HEK293 (cell line): ENCODE measurements at regions not wholly inside any gene's neighbourhood (a gene's known extent, or its start where the extent isn't known, plus 50 kb on each side); places are given as distances from the start of the nearest gene placed in this dataset.

ENCODE experiments used
- CTCF ChIA-PET: fragments of 350-600 bp; formaldehyde crosslinking; extraction: SDS; loops from one replicate; lab custom pipeline; 2021; ENCODE audit warnings: antibody characterized with exemption; lab: Yijun Ruan, JAX
- POLR2A ChIA-PET: fragments of 300-600 bp; formaldehyde crosslinking; extraction: SDS; loops from one replicate; lab custom pipeline; 2020; ENCODE audit warnings: antibody characterized with exemption, inconsistent platforms; lab: Yijun Ruan, JAX
- H3K27ac ChIP-seq: fragments of 200-500 bp; sonication (Bioruptor generic); 2 replicates; pipeline ENCODE4 v1.5.1; 2014; ENCODE audit warnings: low read depth, low read length, control low read depth, inconsistent platforms; ENCODE audit errors: extremely low read depth
- H3K36me3 ChIP-seq, 2 experiments: fragments of 200-500 bp in 1 of 2; sonication (Bioruptor generic) in 1 of 2; 1 replicate in 1 of 2; 2 replicates in 1 of 2; pipeline ENCODE4 v1.5.1; 2014 to 2017; ENCODE audit warnings: inconsistent platforms in 2 of 2, low read length in 2 of 2; ENCODE audit not compliant: control insufficient read depth in 2 of 2, insufficient read depth in 1 of 2
- H3K4me1 ChIP-seq: fragments of 200-500 bp; sonication (Bioruptor generic); 2 replicates; pipeline ENCODE4 v1.5.1; 2014; ENCODE audit warnings: mild to moderate bottlenecking, low read length, inconsistent platforms; ENCODE audit not compliant: control insufficient read depth, insufficient read depth
- H3K4me3 ChIP-seq: 2 replicates; pipeline ENCODE4 v1.5.1; 2011; ENCODE audit warnings: low read depth, mild to moderate bottlenecking, control low read depth, low read length, moderate library complexity
- H3K9me3 ChIP-seq: fragments of 200-500 bp; sonication (Bioruptor generic); 2 replicates; pipeline ENCODE4 v1.5.1; 2014; ENCODE audit warnings: low read depth, low read length, inconsistent platforms; ENCODE audit not compliant: control insufficient read depth, insufficient read depth
- KLF9 ChIP-seq: fragments of 450-650 bp; formaldehyde crosslinking; IDR thresholded peaks from 2 replicates; pipeline ENCODE4 v1.5.1; 2016; ENCODE audit warnings: missing biosample characterization, missing genetic modification characterization, low read depth
- PRDM10 ChIP-seq: fragments of 450-650 bp; formaldehyde crosslinking; IDR thresholded peaks from 2 replicates; pipeline ENCODE4 v1.5.1; 2016; ENCODE audit warnings: missing biosample characterization, missing genetic modification characterization
- YY2 ChIP-seq: fragments of 450-650 bp; formaldehyde crosslinking; IDR thresholded peaks from 2 replicates; pipeline ENCODE4 v1.5.1; 2016; ENCODE audit warnings: missing biosample characterization, missing genetic modification characterization
- ZNF146 ChIP-seq: fragments of 450-650 bp; formaldehyde crosslinking; IDR thresholded peaks from 2 replicates; pipeline ENCODE4 v1.5.1; 2016; ENCODE audit warnings: missing biosample characterization, missing genetic modification characterization
- ZNF248 ChIP-seq: fragments of 450-650 bp; formaldehyde crosslinking; IDR thresholded peaks from 2 replicates; pipeline ENCODE4 v1.5.1; 2017; ENCODE audit warnings: missing biosample characterization, missing genetic modification characterization
- ZNF37A ChIP-seq: fragments of 450-650 bp; IDR thresholded peaks from 2 replicates; pipeline ENCODE4 v1.5.1; 2018; ENCODE audit warnings: missing biosample characterization, missing genetic modification characterization
- ZNF521 ChIP-seq: fragments of 450-650 bp; formaldehyde crosslinking; IDR thresholded peaks from 2 replicates; pipeline ENCODE4 v1.5.1; 2017; ENCODE audit warnings: missing biosample characterization, mild to moderate bottlenecking, missing genetic modification characterization
- ZNF555 ChIP-seq: fragments of 450-650 bp; formaldehyde crosslinking; conservative IDR thresholded peaks from 2 replicates; pipeline ENCODE4 v1.5.1; 2017; ENCODE audit warnings: missing biosample characterization, mild to moderate bottlenecking, missing genetic modification characterization, inconsistent platforms
- ZSCAN4 ChIP-seq: fragments of 450-650 bp; formaldehyde crosslinking; IDR thresholded peaks from 2 replicates; pipeline ENCODE4 v1.5.1; 2017; ENCODE audit warnings: missing biosample characterization, missing genetic modification characterization
- ZXDB ChIP-seq: fragments of 450-650 bp; formaldehyde crosslinking; IDR thresholded peaks from 2 replicates; pipeline ENCODE4 v1.5.1; 2016; ENCODE audit warnings: missing biosample characterization, missing genetic modification characterization
- TF ChIP-seq, protein P1 (sequence below): fragments of 450-650 bp; formaldehyde crosslinking; IDR thresholded peaks from 2 replicates; pipeline ENCODE4 v1.5.1; 2016; ENCODE audit warnings: missing biosample characterization, missing genetic modification characterization, borderline replicate concordance
- TF ChIP-seq, protein P2 (sequence below): fragments of 450-650 bp; formaldehyde crosslinking; IDR thresholded peaks from 2 replicates; pipeline ENCODE4 v1.5.1; 2016; ENCODE audit warnings: missing biosample characterization, missing genetic modification characterization

DNA sequence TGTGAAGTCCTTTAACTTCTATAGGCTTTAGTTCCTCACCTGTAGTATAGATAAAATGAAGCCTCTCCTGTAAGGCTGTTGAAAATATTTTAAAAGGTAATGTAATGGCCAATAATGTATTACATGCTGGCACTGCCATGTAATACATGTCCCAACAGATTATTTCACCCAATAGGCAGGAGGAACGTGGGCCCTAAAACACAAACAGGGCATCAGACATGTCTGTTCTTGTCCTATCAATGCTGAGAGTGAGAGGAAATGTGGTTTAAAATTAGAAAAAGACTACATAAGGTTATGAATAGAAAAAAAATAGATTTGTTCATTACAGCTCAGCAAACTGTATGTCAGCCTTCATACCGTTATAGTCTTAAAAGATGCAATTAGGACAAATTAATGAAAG is 492.7 kb upstream of the DDX18 start (continued):
- TF ChIP-seq, protein P1, sequence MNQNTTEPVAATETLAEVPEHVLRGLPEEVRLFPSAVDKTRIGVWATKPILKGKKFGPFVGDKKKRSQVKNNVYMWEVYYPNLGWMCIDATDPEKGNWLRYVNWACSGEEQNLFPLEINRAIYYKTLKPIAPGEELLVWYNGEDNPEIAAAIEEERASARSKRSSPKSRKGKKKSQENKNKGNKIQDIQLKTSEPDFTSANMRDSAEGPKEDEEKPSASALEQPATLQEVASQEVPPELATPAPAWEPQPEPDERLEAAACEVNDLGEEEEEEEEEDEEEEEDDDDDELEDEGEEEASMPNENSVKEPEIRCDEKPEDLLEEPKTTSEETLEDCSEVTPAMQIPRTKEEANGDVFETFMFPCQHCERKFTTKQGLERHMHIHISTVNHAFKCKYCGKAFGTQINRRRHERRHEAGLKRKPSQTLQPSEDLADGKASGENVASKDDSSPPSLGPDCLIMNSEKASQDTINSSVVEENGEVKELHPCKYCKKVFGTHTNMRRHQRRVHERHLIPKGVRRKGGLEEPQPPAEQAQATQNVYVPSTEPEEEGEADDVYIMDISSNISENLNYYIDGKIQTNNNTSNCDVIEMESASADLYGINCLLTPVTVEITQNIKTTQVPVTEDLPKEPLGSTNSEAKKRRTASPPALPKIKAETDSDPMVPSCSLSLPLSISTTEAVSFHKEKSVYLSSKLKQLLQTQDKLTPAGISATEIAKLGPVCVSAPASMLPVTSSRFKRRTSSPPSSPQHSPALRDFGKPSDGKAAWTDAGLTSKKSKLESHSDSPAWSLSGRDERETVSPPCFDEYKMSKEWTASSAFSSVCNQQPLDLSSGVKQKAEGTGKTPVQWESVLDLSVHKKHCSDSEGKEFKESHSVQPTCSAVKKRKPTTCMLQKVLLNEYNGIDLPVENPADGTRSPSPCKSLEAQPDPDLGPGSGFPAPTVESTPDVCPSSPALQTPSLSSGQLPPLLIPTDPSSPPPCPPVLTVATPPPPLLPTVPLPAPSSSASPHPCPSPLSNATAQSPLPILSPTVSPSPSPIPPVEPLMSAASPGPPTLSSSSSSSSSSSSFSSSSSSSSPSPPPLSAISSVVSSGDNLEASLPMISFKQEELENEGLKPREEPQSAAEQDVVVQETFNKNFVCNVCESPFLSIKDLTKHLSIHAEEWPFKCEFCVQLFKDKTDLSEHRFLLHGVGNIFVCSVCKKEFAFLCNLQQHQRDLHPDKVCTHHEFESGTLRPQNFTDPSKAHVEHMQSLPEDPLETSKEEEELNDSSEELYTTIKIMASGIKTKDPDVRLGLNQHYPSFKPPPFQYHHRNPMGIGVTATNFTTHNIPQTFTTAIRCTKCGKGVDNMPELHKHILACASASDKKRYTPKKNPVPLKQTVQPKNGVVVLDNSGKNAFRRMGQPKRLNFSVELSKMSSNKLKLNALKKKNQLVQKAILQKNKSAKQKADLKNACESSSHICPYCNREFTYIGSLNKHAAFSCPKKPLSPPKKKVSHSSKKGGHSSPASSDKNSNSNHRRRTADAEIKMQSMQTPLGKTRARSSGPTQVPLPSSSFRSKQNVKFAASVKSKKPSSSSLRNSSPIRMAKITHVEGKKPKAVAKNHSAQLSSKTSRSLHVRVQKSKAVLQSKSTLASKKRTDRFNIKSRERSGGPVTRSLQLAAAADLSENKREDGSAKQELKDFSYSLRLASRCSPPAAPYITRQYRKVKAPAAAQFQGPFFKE (tag by site-specific recombination), result no peak
- TF ChIP-seq YY2 (tag by site-specific recombination), result no peak

DNA sequence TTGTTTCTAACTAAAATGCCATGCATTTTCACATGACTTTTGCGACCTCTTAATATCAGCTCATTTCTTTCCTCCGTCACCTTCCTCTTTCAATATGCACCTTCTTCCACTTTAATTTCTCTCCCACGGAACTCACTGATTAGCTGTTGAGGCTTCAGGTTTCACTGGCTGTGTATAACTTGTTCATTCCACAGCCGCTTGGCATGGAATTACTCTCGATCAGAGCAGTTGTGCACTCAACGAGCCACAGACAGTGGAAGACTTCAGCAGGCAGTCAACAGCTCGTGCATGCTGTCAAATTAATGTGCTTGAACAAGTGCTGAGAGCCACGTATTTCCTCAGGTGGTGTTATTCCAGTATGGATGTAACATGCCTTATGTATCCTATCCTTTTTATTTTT is 491.2 kb upstream of the DDX18 start:
- ChIA-PET POLR2A (no interaction called here), CTCF (no interaction called here)
- Histone ChIP-seq H3K9me3 (no peaks in the 10 kb centered on the region), H3K36me3 (no peaks in the 10 kb centered on the region), H3K27ac (no peak overlapping the region), H3K4me3 (no peak overlapping the region), H3K4me1 (no peaks in the 10 kb centered on the region)
- TF ChIP-seq, protein P2, sequence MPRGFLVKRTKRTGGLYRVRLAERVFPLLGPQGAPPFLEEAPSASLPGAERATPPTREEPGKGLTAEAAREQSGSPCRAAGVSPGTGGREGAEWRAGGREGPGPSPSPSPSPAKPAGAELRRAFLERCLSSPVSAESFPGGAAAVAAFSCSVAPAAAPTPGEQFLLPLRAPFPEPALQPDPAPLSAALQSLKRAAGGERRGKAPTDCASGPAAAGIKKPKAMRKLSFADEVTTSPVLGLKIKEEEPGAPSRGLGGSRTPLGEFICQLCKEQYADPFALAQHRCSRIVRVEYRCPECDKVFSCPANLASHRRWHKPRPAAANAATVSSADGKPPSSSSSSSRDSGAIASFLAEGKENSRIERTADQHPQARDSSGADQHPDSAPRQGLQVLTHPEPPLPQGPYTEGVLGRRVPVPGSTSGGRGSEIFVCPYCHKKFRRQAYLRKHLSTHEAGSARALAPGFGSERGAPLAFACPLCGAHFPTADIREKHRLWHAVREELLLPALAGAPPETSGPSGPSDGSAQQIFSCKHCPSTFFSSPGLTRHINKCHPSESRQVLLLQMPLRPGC, result no peak
- TF ChIP-seq ZNF37A (no peak), ZNF146 (no peak), ZSCAN4 (tag by site-specific recombination) (no peak), ZNF555 (tag by site-specific recombination) (no peak), KLF9 (tag by site-specific recombination) (no peak), ZXDB (tag by site-specific recombination) (no peak), ZNF248 (tag by site-specific recombination) (no peak), ZNF521 (tag by site-specific recombination) (no peak), PRDM10 (tag by site-specific recombination) (no peak)
